Liver (tissue), 8 donors: ENCODE measurements at regions not wholly inside any gene's neighbourhood (a gene's known extent, or its start where the extent isn't known, plus 50 kb on each side); places are given as distances from the start of the nearest gene placed in this dataset.

Source experiments
- DNase-seq: peaks from one replicate; pipeline ENCODE4 v3.0.0-alpha.2; 2017; ENCODE audit warnings: low spot score
- H3K27ac ChIP-seq, 2 donors: one replicate each; pipeline ENCODE4 v1.7.0; 2013; ENCODE audit warnings: inconsistent platforms in 2 of 2, low read length in 2 of 2, control low read depth in 1 of 2, low read depth in 1 of 2, mild to moderate bottlenecking in 1 of 2
- H3K27me3 ChIP-seq, 4 donors: one replicate each; pipeline versions ENCODE4 v1.6.1 to v1.7.0; 2013; ENCODE audit warnings: low read length in 3 of 4, inconsistent platforms in 1 of 4, mild to moderate bottlenecking in 1 of 4, moderate library complexity in 1 of 4; ENCODE audit not compliant: control insufficient read depth in 4 of 4, insufficient read depth in 4 of 4
- H3K36me3 ChIP-seq, 4 donors: one replicate each; pipeline versions ENCODE4 v1.6.1 to v1.7.0; 2013; ENCODE audit warnings: low read length in 3 of 4, mild to moderate bottlenecking in 3 of 4, low read depth in 1 of 4, moderate library complexity in 1 of 4; ENCODE audit not compliant: control insufficient read depth in 4 of 4, insufficient read depth in 3 of 4
- H3K4me1 ChIP-seq, 4 donors: one replicate each; pipeline versions ENCODE4 v1.6.1 to v1.7.0; 2013; ENCODE audit warnings: low read length in 3 of 4, mild to moderate bottlenecking in 3 of 4, moderate library complexity in 1 of 4; ENCODE audit not compliant: control insufficient read depth in 4 of 4, insufficient read depth in 4 of 4
- H3K4me3 ChIP-seq, 3 donors: one replicate each; pipeline versions ENCODE4 v1.6.1 to v1.7.0; 2013; ENCODE audit warnings: low read length in 3 of 3, control low read depth in 1 of 3, low read depth in 1 of 3, mild to moderate bottlenecking in 1 of 3
- H3K9ac ChIP-seq, 2 donors: one replicate each; pipeline ENCODE4 v1.7.0; 2013; ENCODE audit warnings: low read length in 2 of 2, mild to moderate bottlenecking in 2 of 2, moderate library complexity in 2 of 2, control low read depth in 1 of 2, low read depth in 1 of 2
- H3K9me3 ChIP-seq, 4 donors: one replicate each; pipeline versions ENCODE4 v1.6.1 to v1.7.0; 2013; ENCODE audit warnings: low read length in 3 of 4; ENCODE audit not compliant: control insufficient read depth in 4 of 4
- ATF3 ChIP-seq: IDR thresholded peaks from 2 replicates; pipeline ENCODE4 v1.6.1; 2016; ENCODE audit warnings: antibody characterized with exemption
- CTCF ChIP-seq: fragments of 150-350 bp; IDR thresholded peaks from 2 replicates; pipeline ENCODE4 v1.5.1; 2017; ENCODE audit warnings: improper control_type of control experiment, low read depth, low read length; ENCODE audit not compliant: missing input control
- EGR1 ChIP-seq, 2 donors: IDR thresholded peaks; 2 replicates each; pipeline ENCODE4 v1.6.1; 2016 to 2018; ENCODE audit warnings: antibody characterized with exemption in 2 of 2, low read depth in 2 of 2
- FOXA1 ChIP-seq: IDR thresholded peaks from 2 replicates; pipeline ENCODE4 v1.6.1; 2016; ENCODE audit warnings: antibody characterized with exemption
- GABPA ChIP-seq, 2 donors: IDR thresholded peaks in 1 of 2; conservative IDR thresholded peaks in 1 of 2; 2 replicates each; pipeline ENCODE4 v1.6.1; 2016; ENCODE audit warnings: antibody characterized with exemption in 2 of 2, mild to moderate bottlenecking in 1 of 2, moderate library complexity in 1 of 2
- HNF4A ChIP-seq, 2 donors: conservative IDR thresholded peaks; 2 replicates each; pipeline ENCODE4 v1.6.1; 2016; ENCODE audit warnings: antibody characterized with exemption in 2 of 2, mild to moderate bottlenecking in 2 of 2
- HNF4G ChIP-seq: IDR thresholded peaks from 2 replicates; pipeline ENCODE4 v1.6.1; 2016; ENCODE audit warnings: antibody characterized with exemption
- JUND ChIP-seq, 2 donors: IDR thresholded peaks; 2 replicates each; pipeline ENCODE4 v1.6.1; 2016; ENCODE audit warnings: antibody characterized with exemption in 2 of 2
- MAX ChIP-seq: IDR thresholded peaks from 2 replicates; pipeline ENCODE4 v1.6.1; 2016; ENCODE audit warnings: antibody characterized with exemption
- RAD21 ChIP-seq, 2 donors: IDR thresholded peaks; 2 replicates each; pipeline ENCODE4 v1.6.1; 2016; ENCODE audit warnings: antibody characterized with exemption in 2 of 2, mild to moderate bottlenecking in 2 of 2
- REST ChIP-seq: IDR thresholded peaks from 2 replicates; pipeline ENCODE4 v1.6.1; 2016; ENCODE audit warnings: antibody characterized with exemption, mild to moderate bottlenecking
- RXRA ChIP-seq, 2 donors: IDR thresholded peaks; 2 replicates each; pipeline ENCODE4 v1.6.1; 2017 to 2018; ENCODE audit warnings: antibody characterized with exemption in 2 of 2, mild to moderate bottlenecking in 1 of 2
- SP1 ChIP-seq: IDR thresholded peaks from 2 replicates; pipeline ENCODE4 v1.6.1; 2018; ENCODE audit warnings: antibody characterized with exemption, mild to moderate bottlenecking
- TAF1 ChIP-seq: conservative IDR thresholded peaks from 2 replicates; pipeline ENCODE4 v1.6.1; 2016; ENCODE audit warnings: antibody characterized with exemption, mild to moderate bottlenecking
- YY1 ChIP-seq: IDR thresholded peaks from 2 replicates; pipeline ENCODE4 v1.6.1; 2016; ENCODE audit warnings: antibody characterized with exemption, mild to moderate bottlenecking
- ZBTB33 ChIP-seq: IDR thresholded peaks from 2 replicates; pipeline ENCODE4 v1.6.1; 2016; ENCODE audit warnings: antibody characterized with exemption
- WGBS: extraction: QIAGEN DNeasy Blood & Tissue Kit; methylation state at CpG from one replicate; pipeline ENCODE4 v1.1.7; 2013; 5-methylcytosine and 5-hydroxymethylcytosine counted together
- donor health status: healthy.
- donor health status: healthy.
- donor health status: healthy.
- donor health status: healthy.
- donor health status: healthy.

GRCh38 chr11:109155291-109155690, 266.7 kb upstream of the C11orf87 start (continued):
- no peak for TF ChIP-seq REST
- no peak for TF ChIP-seq JUND (IDR thresholded peaks at IDR 0.05)
- TF ChIP-seq FOXA1: no peak
- no peak for TF ChIP-seq HNF4A (conservative IDR thresholded peaks at IDR 0.05)

GRCh38 chr11:109165035-109165434, 257.0 kb upstream of the C11orf87 start:
- H3K4me3 ChIP-seq: no peak overlapping the region
- no peak overlapping the region for H3K9ac ChIP-seq
- H3K36me3 ChIP-seq: no peaks in the 10 kb centered on the region
- H3K4me1 ChIP-seq: no peaks in the 10 kb centered on the region
- WGBS: 69% methylated on average over 3 of the region's 3 CpGs
- H3K27me3 ChIP-seq: no peaks in the 10 kb centered on the region
- no peak overlapping the region for H3K27ac ChIP-seq
- no peak for DNase-seq
- H3K9me3 ChIP-seq: no peaks in the 10 kb centered on the region
- TF ChIP-seq MAX (no peak), EGR1 (IDR thresholded peaks at IDR 0.05; ENCODE audit: low read depth in 2 of 2) (no peak), TAF1 (no peak), ZBTB33 (no peak), ATF3 (no peak), FOXA1 (no peak), GABPA (IDR thresholded peaks at IDR 0.05 in 1 of 2, conservative IDR thresholded peaks at IDR 0.05 in 1 of 2) (no peak), SP1 (no peak), RXRA (IDR thresholded peaks at IDR 0.05) (no peak), RAD21 (IDR thresholded peaks at IDR 0.05) (no peak), YY1 (no peak), HNF4A (conservative IDR thresholded peaks at IDR 0.05) (no peak), JUND (IDR thresholded peaks at IDR 0.05) (no peak), HNF4G (no peak), CTCF (no peak)
